Neuronal stem cell (in vitro differentiated cells): ENCODE measurements at regions not wholly inside any gene's neighbourhood (a gene's known extent, or its start where the extent isn't known, plus 50 kb on each side); places are given as distances from the start of the nearest gene placed in this dataset.

ENCODE experiments used
- DNase-seq: peaks from one replicate; pipeline ENCODE4 v3.0.0-alpha.2; 2013; ENCODE audit warnings: low spot score
- H2AFZ ChIP-seq: one replicate; pipeline ENCODE4 v1.6.1; 2013; ENCODE audit warnings: mild to moderate bottlenecking, low read length, inconsistent platforms
- H2AK5ac ChIP-seq: 2 replicates; pipeline ENCODE4 v1.6.1; 2013; ENCODE audit warnings: low read depth, mild to moderate bottlenecking, inconsistent platforms, low read length, moderate library complexity, mixed read lengths
- H2BK120ac ChIP-seq: 2 replicates; pipeline ENCODE4 v1.6.1; 2013; ENCODE audit warnings: low read depth, mild to moderate bottlenecking, inconsistent platforms, low read length, moderate library complexity, mixed read lengths
- H2BK12ac ChIP-seq: one replicate; pipeline ENCODE4 v1.6.1; 2013; ENCODE audit warnings: low read length, inconsistent platforms
- H2BK15ac ChIP-seq: 2 replicates; pipeline ENCODE4 v1.6.1; 2013; ENCODE audit warnings: mild to moderate bottlenecking, low read length, inconsistent platforms, mixed read lengths
- H2BK5ac ChIP-seq: one replicate; pipeline ENCODE4 v1.6.1; 2013; ENCODE audit warnings: inconsistent platforms, mild to moderate bottlenecking, low read length, moderate library complexity
- H3K14ac ChIP-seq: one replicate; pipeline ENCODE4 v1.6.1; 2013; ENCODE audit warnings: low read length, inconsistent platforms
- H3K18ac ChIP-seq: 2 replicates; pipeline ENCODE4 v1.6.1; 2013; ENCODE audit warnings: low read length, inconsistent platforms
- H3K23ac ChIP-seq: 2 replicates; pipeline ENCODE4 v1.6.1; 2013; ENCODE audit warnings: low read depth, mild to moderate bottlenecking, mixed read lengths, low read length, inconsistent platforms; ENCODE audit not compliant: poor library complexity
- H3K27ac ChIP-seq: replicated peaks from 3 replicates; pipeline ENCODE4 v1.5.1; 2013; ENCODE audit warnings: low read length, inconsistent platforms
- H3K27me3 ChIP-seq, 3 experiments: 2 replicates each; pipeline ENCODE4 v1.6.1; 2013; ENCODE audit warnings: low read length in 3 of 3, mild to moderate bottlenecking in 2 of 3, inconsistent platforms in 1 of 3, low read depth in 1 of 3, mixed read lengths in 1 of 3, moderate library complexity in 1 of 3; ENCODE audit not compliant: control insufficient read depth in 3 of 3, insufficient read depth in 3 of 3
- H3K36me3 ChIP-seq, 2 donors: replicated peaks in 1 of 2; 2 replicates each; pipeline ENCODE4 v1.6.1; 2013; ENCODE audit warnings: low read length in 2 of 2; ENCODE audit not compliant: control insufficient read depth in 2 of 2, insufficient read depth in 2 of 2
- H3K4ac ChIP-seq: 2 replicates; pipeline ENCODE4 v1.6.1; 2013; ENCODE audit warnings: inconsistent platforms, mild to moderate bottlenecking, low read length, moderate library complexity
- H3K4me1 ChIP-seq, 2 donors: 1 replicate in 1 of 2; 2 replicates in 1 of 2; pipeline ENCODE4 v1.6.1; 2013; ENCODE audit warnings: low read length in 2 of 2, low read depth in 1 of 2; ENCODE audit not compliant: control insufficient read depth in 2 of 2, insufficient read depth in 1 of 2
- H3K4me2 ChIP-seq: one replicate; pipeline ENCODE4 v1.6.1; 2013; ENCODE audit warnings: mild to moderate bottlenecking, low read length, inconsistent platforms; ENCODE audit not compliant: insufficient read depth, poor library complexity, severe bottlenecking
- H3K4me3 ChIP-seq, 2 donors: 2 replicates each; pipeline ENCODE4 v1.5.1; 2013; ENCODE audit warnings: low read length in 2 of 2, mild to moderate bottlenecking in 2 of 2, inconsistent platforms in 1 of 2, moderate library complexity in 1 of 2
- H3K79me1 ChIP-seq: one replicate; pipeline ENCODE4 v1.6.1; 2013; ENCODE audit warnings: low read depth, mild to moderate bottlenecking, inconsistent platforms, low read length, moderate library complexity
- H3K9ac ChIP-seq: one replicate; pipeline ENCODE4 v1.6.1; 2013; ENCODE audit warnings: mild to moderate bottlenecking, low read depth, low read length, inconsistent platforms; ENCODE audit not compliant: poor library complexity
- H3K9me3 ChIP-seq, 2 donors: replicated peaks in 1 of 2; 2 replicates each; pipeline versions ENCODE3 to v1.6.1; 2013; ENCODE audit warnings: low read length in 2 of 2, mild to moderate bottlenecking in 2 of 2, inconsistent platforms in 1 of 2, low read depth in 1 of 2, mixed read lengths in 1 of 2, moderate library complexity in 1 of 2; ENCODE audit not compliant: control insufficient read depth in 2 of 2, insufficient read depth in 1 of 2
- H4K8ac ChIP-seq: one replicate; pipeline ENCODE4 v1.6.1; 2013; ENCODE audit warnings: low read depth, mild to moderate bottlenecking, inconsistent platforms, low read length, moderate library complexity
- H4K91ac ChIP-seq: one replicate; pipeline ENCODE4 v1.6.1; 2013; ENCODE audit warnings: low read length, low read depth, mild to moderate bottlenecking, inconsistent platforms; ENCODE audit not compliant: poor library complexity
- WGBS, 2 donors: extraction: QIAGEN DNeasy Blood & Tissue Kit; methylation state at CpG; one replicate each; pipeline ENCODE4 v1.1.7; 2013; ENCODE audit warnings: missing lambda C conversion rate in 2 of 2, mixed read lengths in 1 of 2; ENCODE audit not compliant: insufficient read length in 2 of 2, insufficient replicate concordance in 1 of 2; ENCODE audit errors: extremely low coverage in 2 of 2; 5-methylcytosine and 5-hydroxymethylcytosine counted together

- no peak overlapping the region for H3K4me3 ChIP-seq
- no peak for DNase-seq
- H2AFZ ChIP-seq, result no peak overlapping the region
- no peak overlapping the region for H2BK12ac ChIP-seq
- H4K8ac ChIP-seq, result no peak overlapping the region
- H3K18ac ChIP-seq, result no peak overlapping the region
- H3K27me3 ChIP-seq, result no peaks in the 10 kb centered on the region
- H3K4me2 ChIP-seq, result no peak overlapping the region
- H3K14ac ChIP-seq, result no peak overlapping the region
- no peaks in the 10 kb centered on the region for H3K36me3 ChIP-seq
- H2BK5ac ChIP-seq, result no peak overlapping the region
- no peak overlapping the region for H3K23ac ChIP-seq
- H2AK5ac ChIP-seq, result no peak overlapping the region
- no peaks in the 10 kb centered on the region for H3K9me3 ChIP-seq
- no peak overlapping the region for H3K9ac ChIP-seq
- H4K91ac ChIP-seq, result no peak overlapping the region
- no peak overlapping the region for H3K4ac ChIP-seq
- H3K79me1 ChIP-seq, result no peaks in the 10 kb centered on the region
- no peaks in the 10 kb centered on the region for H3K4me1 ChIP-seq
- H2BK120ac ChIP-seq, result no peak overlapping the region
- H2BK15ac ChIP-seq, result no peak overlapping the region
- no CpG with 5 or more reads among the region's 1 CpG for WGBS, 2 donors
- no peak overlapping the region for H3K27ac ChIP-seq
These were observed 113.1 kb upstream of the NANOGP8 start for GRCh38 chr15:35198197-35198596.

DNA sequence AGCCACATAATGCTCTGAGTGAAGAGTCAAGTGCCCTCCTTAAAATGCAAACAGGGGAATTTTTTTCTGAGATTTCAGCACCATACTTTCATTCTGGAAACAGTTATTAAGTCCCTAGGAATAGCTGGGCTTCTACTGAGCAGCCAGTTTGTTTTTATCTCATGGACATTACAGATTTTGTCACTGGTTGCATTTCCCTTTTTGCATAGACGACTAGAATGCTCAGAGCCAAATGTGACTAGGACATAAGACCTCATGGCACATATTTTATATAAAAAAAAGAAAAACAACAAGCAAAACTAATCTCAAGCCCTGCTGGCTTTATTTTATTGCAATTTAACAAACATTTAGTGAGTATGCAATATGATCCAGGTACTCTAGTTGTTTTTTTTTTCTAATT, 112.7 kb upstream of the NANOGP8 start:
- Histone ChIP-seq H3K14ac (no peak overlapping the region), H3K79me1 (no peaks in the 10 kb centered on the region), H4K91ac (no peak overlapping the region), H2BK5ac (no peak overlapping the region), H3K9me3 (no peaks in the 10 kb centered on the region), H2AK5ac (no peak overlapping the region), H3K36me3 (no peaks in the 10 kb centered on the region), H3K4ac (no peak overlapping the region), H3K18ac (no peak overlapping the region), H3K4me3 (no peak overlapping the region), H4K8ac (no peak overlapping the region), H3K9ac (no peak overlapping the region), H3K4me1 (no peaks in the 10 kb centered on the region), H2AFZ (no peak overlapping the region), H3K23ac (no peak overlapping the region), H2BK120ac (no peak overlapping the region), H3K27ac (no peak overlapping the region), H2BK12ac (no peak overlapping the region), H2BK15ac (no peak overlapping the region), H3K4me2 (no peak overlapping the region), H3K27me3 (no peaks in the 10 kb centered on the region)
- no CpG with 5 or more reads among the region's 1 CpG for WGBS, 2 donors
- DNase-seq, result no peak

DNA sequence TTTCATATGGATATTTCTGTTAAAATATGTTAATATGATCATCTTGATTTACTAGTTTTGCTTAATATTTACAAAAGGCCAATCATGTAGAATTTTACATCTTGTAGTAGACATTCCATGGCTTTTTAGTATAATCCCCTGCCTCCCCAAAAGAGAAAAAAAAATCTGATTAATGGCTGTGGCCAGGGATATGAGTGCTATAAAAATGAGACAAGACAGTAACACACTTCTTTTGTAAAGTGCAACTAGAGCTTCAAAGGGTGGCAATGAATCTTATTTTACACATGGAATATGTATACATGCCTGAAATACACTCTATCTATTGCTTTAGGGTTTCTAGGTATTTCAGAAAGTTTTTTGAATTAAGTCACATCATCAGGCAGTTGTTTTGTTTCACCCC, 112.2 kb upstream of the NANOGP8 start:
- H3K4me2 ChIP-seq, result no peak overlapping the region
- H4K91ac ChIP-seq, result no peak overlapping the region
- H3K9ac ChIP-seq, result no peak overlapping the region
- H3K14ac ChIP-seq, result no peak overlapping the region
- no peak overlapping the region for H3K23ac ChIP-seq
- H3K27me3 ChIP-seq, result no peaks in the 10 kb centered on the region
- no peak overlapping the region for H2BK120ac ChIP-seq
- H3K9me3 ChIP-seq, result peaks cover 0 to under 1% of the 10 kb centered on the region in 2 donors
- H3K79me1 ChIP-seq, result no peaks in the 10 kb centered on the region
- no peak overlapping the region for H3K4ac ChIP-seq
- no peak overlapping the region for H2AK5ac ChIP-seq
- H4K8ac ChIP-seq, result no peak overlapping the region
- DNase-seq, result no peak
- H2BK12ac ChIP-seq, result no peak overlapping the region
- H2BK15ac ChIP-seq, result no peak overlapping the region
- no peak overlapping the region for H3K27ac ChIP-seq
- no peak overlapping the region for H2AFZ ChIP-seq
- no peak overlapping the region for H3K18ac ChIP-seq
- H3K4me1 ChIP-seq, result no peaks in the 10 kb centered on the region
- H2BK5ac ChIP-seq, result no peak overlapping the region
- no peak overlapping the region for H3K4me3 ChIP-seq
- no peaks in the 10 kb centered on the region for H3K36me3 ChIP-seq

GRCh38 chr15:35196273-35196672, 111.2 kb upstream of the NANOGP8 start:
- Histone ChIP-seq H3K4ac (no peak overlapping the region), H3K27ac (no peak overlapping the region), H2BK15ac (no peak overlapping the region), H3K14ac (no peak overlapping the region), H2BK12ac (no peak overlapping the region), H3K4me1 (no peaks in the 10 kb centered on the region), H3K9me3 (peaks cover 2 to 11% of the 10 kb centered on the region in 2 donors), H3K36me3 (no peaks in the 10 kb centered on the region), H3K23ac (no peak overlapping the region), H2BK120ac (no peak overlapping the region), H2BK5ac (no peak overlapping the region), H3K4me3 (no peak overlapping the region), H4K8ac (no peak overlapping the region), H3K79me1 (no peaks in the 10 kb centered on the region), H3K4me2 (no peak overlapping the region), H4K91ac (no peak overlapping the region), H2AK5ac (no peak overlapping the region), H2AFZ (no peak overlapping the region), H3K18ac (no peak overlapping the region), H3K9ac (no peak overlapping the region), H3K27me3 (no peaks in the 10 kb centered on the region)
- WGBS, 2 donors, result no CpG with 5 or more reads among the region's 5 CpGs
- DNase-seq, result no peak
